PC-3 (cell line): ENCODE measurements at regions not wholly inside any gene's neighbourhood (a gene's known extent, or its start where the extent isn't known, plus 50 kb on each side); places are given as distances from the start of the nearest gene placed in this dataset.

Source experiments
- ATAC-seq: fragments of 200-7000 bp; cut with Tn5 transposase; 2 replicates; pipeline ENCODE4 v1.9.1; 2020; ENCODE audit warnings: mild to moderate bottlenecking, moderate library complexity
- BruUV-seq: library from RNA; stranded (reverse); fragments of 400-500 nt; replicated peaks from 2 replicates; lab custom pipeline; 2021; lab: Mats Ljungman, UMichigan
- CTCF ChIA-PET: fragments of 300-600 bp; sonication (Branson Sonifier 250); formaldehyde crosslinking; loops from one replicate; lab custom pipeline; 2022; ENCODE audit warnings: antibody characterized with exemption; lab: Charles Lee
- POLR2A ChIA-PET: fragments of 300-600 bp; sonication (Branson Sonifier 250); formaldehyde crosslinking; loops from one replicate; lab custom pipeline; 2022; ENCODE audit warnings: antibody characterized with exemption; ENCODE audit not compliant: unreplicated experiment; lab: Charles Lee
- DNase-seq: peaks from one replicate; pipeline ENCODE4 v3.0.0-alpha.2; 2015
- H2AFZ ChIP-seq: fragments of 300-600 bp; sonication (generic); 2 replicates; pipeline ENCODE4 v1.6.0; 2016; ENCODE audit warnings: antibody characterized with exemption, low read length
- H3F3A ChIP-seq: fragments of 300-600 bp; sonication (generic); one replicate; pipeline ENCODE4 v1.6.0; 2017; ENCODE audit warnings: antibody characterized with exemption, low read length, control low read depth, mild to moderate bottlenecking; ENCODE audit not compliant: unreplicated experiment
- H3K27ac ChIP-seq: fragments of 300-600 bp; sonication (generic); 2 replicates; pipeline ENCODE4 v1.5.1; 2016; ENCODE audit warnings: mild to moderate bottlenecking, low read length
- H3K27me3 ChIP-seq: fragments of 300-600 bp; sonication (generic); 2 replicates; pipeline ENCODE4 v1.6.1; 2016; ENCODE audit warnings: low read length, mixed read lengths
- H3K36me3 ChIP-seq: fragments of 300-600 bp; sonication (generic); 2 replicates; pipeline ENCODE4 v1.6.1; 2016; ENCODE audit warnings: low read depth, mixed run types, low read length, mixed read lengths
- H3K4me1 ChIP-seq: fragments of 300-600 bp; sonication (generic); 2 replicates; pipeline ENCODE4 v1.5.1; 2016; ENCODE audit warnings: low read length; ENCODE audit not compliant: insufficient read depth
- H3K4me2 ChIP-seq: fragments of 300-600 bp; sonication (generic); 2 replicates; pipeline ENCODE4 v1.6.0; 2016; ENCODE audit warnings: low read length
- H3K4me3 ChIP-seq: fragments of 300-600 bp; sonication (generic); 2 replicates; pipeline ENCODE4 v1.5.1; 2016; ENCODE audit warnings: mild to moderate bottlenecking, low read length, mixed read lengths
- H3K79me2 ChIP-seq: fragments of 300-600 bp; sonication (generic); 2 replicates; pipeline ENCODE4 v1.6.1; 2017; ENCODE audit warnings: low read length, mixed read lengths
- H3K9ac ChIP-seq: fragments of 300-600 bp; sonication (generic); 2 replicates; pipeline ENCODE4 v1.6.0; 2016; ENCODE audit warnings: mild to moderate bottlenecking, low read length
- H3K9me2 ChIP-seq: fragments of 300-600 bp; sonication (generic); replicated peaks from 2 replicates; pipeline ENCODE4 v1.6.1; 2016; ENCODE audit warnings: mixed run types, low read length, mixed read lengths
- H3K9me3 ChIP-seq: fragments of 300-600 bp; sonication (generic); 2 replicates; pipeline ENCODE4 v1.6.1; 2016; ENCODE audit warnings: low read length, mixed read lengths
- H4K20me1 ChIP-seq: fragments of 300-600 bp; sonication (generic); 2 replicates; pipeline ENCODE4 v1.6.1; 2016; ENCODE audit warnings: low read length, mixed read lengths
- CTCF ChIP-seq: fragments of 300-600 bp; sonication (generic); conservative IDR thresholded peaks from 2 replicates; pipeline ENCODE4 v1.5.1; 2017; ENCODE audit warnings: antibody characterized with exemption, low read depth, mild to moderate bottlenecking, low read length
- EZH2 ChIP-seq: fragments of 300-600 bp; sonication (generic); IDR thresholded peaks from one replicate; pipeline ENCODE4 v1.6.1; 2017; ENCODE audit warnings: antibody characterized with exemption, mild to moderate bottlenecking, low read length; ENCODE audit not compliant: unreplicated experiment
- EZH2phosphoT487 ChIP-seq: fragments of 300-600 bp; sonication (generic); IDR thresholded peaks from 2 replicates; pipeline ENCODE4 v1.6.1; 2018; ENCODE audit warnings: mild to moderate bottlenecking, antibody characterized with exemption, low read length, borderline replicate concordance
- intact Hi-C: fragments of 100-400 bp; cut with micrococcal nuclease; formaldehyde crosslinking; loops from 2 replicates; pipeline ENCODE4 v1.9.0; 2023

- intact Hi-C loops = no loop called here
- DNase-seq (peak; percentile 56), ATAC-seq (peak; percentile 73)
- Histone ChIP-seq H3K79me2 (no peaks in the 10 kb centered on the region), H2AFZ (peak overlapping the region; percentile 69), H3K4me1 (peaks cover 13% of the 10 kb centered on the region), H3K27ac (peak overlapping the region; percentile 29; the same call in 1 of the 2 replicates), H3K9me3 (no peaks in the 10 kb centered on the region), H3F3A (no peaks in the 10 kb centered on the region), H3K27me3 (no peaks in the 10 kb centered on the region), H3K9ac (no peak overlapping the region), H4K20me1 (no peaks in the 10 kb centered on the region), H3K36me3 (no peaks in the 10 kb centered on the region), H3K4me3 (no peak overlapping the region), H3K4me2 (peak overlapping the region; percentile 48), H3K9me2 (no peaks in the 10 kb centered on the region)
- CTCF ChIA-PET = no interaction called here
- no TSS peak for BruUV-seq
- TF ChIP-seq CTCF (no peak), EZH2phosphoT487 (no peak), EZH2 (no peak)
- POLR2A ChIA-PET = no interaction called here
Observed at GRCh38 chr1:43021547-43022474, 63.1 kb upstream of the SLC2A1 start.

- Histone ChIP-seq H3K27ac (no peak overlapping the region), H3K4me2 (no peak overlapping the region), H3K9ac (no peak overlapping the region), H3K79me2 (no peaks in the 10 kb centered on the region), H3F3A (no peaks in the 10 kb centered on the region), H3K9me2 (no peaks in the 10 kb centered on the region), H3K36me3 (no peaks in the 10 kb centered on the region), H3K4me1 (peaks cover 13% of the 10 kb centered on the region), H3K4me3 (no peak overlapping the region), H2AFZ (no peak overlapping the region), H3K27me3 (no peaks in the 10 kb centered on the region), H4K20me1 (no peaks in the 10 kb centered on the region), H3K9me3 (no peaks in the 10 kb centered on the region)
- no peak for DNase-seq
- TF ChIP-seq EZH2phosphoT487 = no peak
- no peak for TF ChIP-seq CTCF
- TF ChIP-seq EZH2 = no peak
- POLR2A ChIA-PET = no interaction called here
- intact Hi-C loops = no loop called here
- CTCF ChIA-PET = no interaction called here
- no peak for ATAC-seq
- BruUV-seq = no TSS peak
Observed at GRCh38 chr1:43019226-43019625, 60.6 kb upstream of the SLC2A1 start.

- DNase-seq (no peak), ATAC-seq (no peak)
- Histone ChIP-seq H3K36me3 (no peaks in the 10 kb centered on the region), H3K4me3 (no peak overlapping the region), H3K9me2 (no peaks in the 10 kb centered on the region), H3K9me3 (no peaks in the 10 kb centered on the region), H3K27ac (no peak overlapping the region), H2AFZ (no peak overlapping the region), H3K4me1 (peaks cover 15% of the 10 kb centered on the region), H4K20me1 (no peaks in the 10 kb centered on the region), H3F3A (no peaks in the 10 kb centered on the region), H3K79me2 (no peaks in the 10 kb centered on the region), H3K9ac (no peak overlapping the region), H3K4me2 (no peak overlapping the region), H3K27me3 (no peaks in the 10 kb centered on the region)
- BruUV-seq = no TSS peak
- CTCF ChIA-PET = no interaction called here
- POLR2A ChIA-PET = no interaction called here
- intact Hi-C loops = no loop called here
- TF ChIP-seq CTCF (no peak), EZH2phosphoT487 (no peak), EZH2 (no peak)
Observed at GRCh38 chr1:43018121-43018520, 59.5 kb upstream of the SLC2A1 start.
